ENCODE measurements at regions not wholly inside any gene's neighbourhood (a gene's known extent, or its start where the extent isn't known, plus 50 kb on each side); places are given as distances from the start of the nearest gene placed in this dataset.

DNA sequence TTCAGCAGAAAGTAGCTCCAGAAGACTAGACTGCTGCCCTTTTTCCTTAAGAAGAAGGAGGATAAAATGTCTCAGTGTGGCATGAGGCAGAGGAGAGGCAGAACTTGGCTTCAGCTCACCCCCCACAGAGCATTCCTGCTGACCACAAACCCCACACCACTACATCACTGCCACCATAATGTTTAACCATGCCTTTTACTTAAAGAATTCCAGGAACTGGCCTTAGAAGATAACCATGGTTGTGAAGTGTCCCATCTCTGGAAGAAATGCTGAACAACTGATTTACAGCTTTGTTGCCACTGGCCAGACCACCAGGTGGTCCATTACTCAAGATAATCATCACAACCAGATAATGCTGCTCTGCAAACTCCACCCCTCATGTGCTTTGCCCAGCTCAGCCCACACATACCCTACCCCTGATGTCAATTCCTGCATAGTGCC lies 154.1 kb downstream of the CD24 start:
- no peak for DNase-seq (ENCODE audit: low read depth, low spot score)

More for the DNA sequence above, 154.1 kb downstream of the CD24 start:
- no peak for ATAC-seq
- RAD21 ChIA-PET (ENCODE audit: unreplicated experiment) = no interaction called here
- CTCF ChIA-PET = no interaction called here
- POLR2A ChIA-PET = no interaction called here
- no peak for TF ChIP-seq CREM (IDR thresholded peaks at IDR 0.05; ENCODE audit: low read depth)
- TF ChIP-seq ZNF592 (IDR thresholded peaks at IDR 0.05) = no peak
- no peak for TF ChIP-seq PML (IDR thresholded peaks at IDR 0.05; ENCODE audit: low read length)
- Histone ChIP-seq H3K36me3 (ENCODE audit: control insufficient read depth in 2 of 2, insufficient read depth in 2 of 2, low read length in 1 of 2) (no peaks in the 10 kb centered on the region), H3K9me3 (replicated peaks; ENCODE audit: control insufficient read depth, insufficient read depth, low read length) (no peaks in the 10 kb centered on the region; the same call in 2 of the 3 replicates), H3K4me3 (no peak overlapping the region), H3K27ac (ENCODE audit: control insufficient read depth, insufficient read depth) (no peak overlapping the region), H3K9ac (ENCODE audit: control insufficient read depth, insufficient read depth, low read length) (no peak overlapping the region), H3K4me2 (ENCODE audit: control insufficient read depth, insufficient read depth) (no peak overlapping the region), H3K79me2 (ENCODE audit: control insufficient read depth, insufficient read depth, low read length) (no peaks in the 10 kb centered on the region), H2AFZ (ENCODE audit: control insufficient read depth, low read depth, low read length) (no peak overlapping the region), H4K20me1 (ENCODE audit: control insufficient read depth, insufficient read depth) (no peaks in the 10 kb centered on the region), H3K27me3 (replicated peaks in 1 of 2; ENCODE audit: control insufficient read depth in 2 of 2, insufficient read depth in 2 of 2, low read length in 1 of 2) (no peaks in the 10 kb centered on the region), H3K4me1 (ENCODE audit: control insufficient read depth, insufficient read depth, low read length) (no peaks in the 10 kb centered on the region)
- SMC1A ChIA-PET (ENCODE audit: uncharacterized antibody, unreplicated experiment) = interaction anchor here (0.8 kb wide), 1 partner anchor 8 kb away, joined by 3 read pairs; no protein-coding TSS in a partner anchor
- no peak for FAIRE-seq
- in situ Hi-C loops (cut with MboI) (no loop called here), intact Hi-C loops (cut with micrococcal nuclease; ENCODE audit: unreplicated experiment) (no loop called here)
- BruUV-seq (replicated peaks) = no TSS peak
